ENCODE measurements at regions not wholly inside any gene's neighbourhood (a gene's known extent, or its start where the extent isn't known, plus 50 kb on each side); places are given as distances from the start of the nearest gene placed in this dataset.

- no peak for DNase-seq (ENCODE audit: low spot score)
- in situ Hi-C loops (cut with HindIII; ENCODE audit: low sequenced_read_pairs), result no loop called here
Observed at GRCh38 chr12:45582986-45583659, 146.4 kb upstream of the ARID2 start.

- in situ Hi-C loops (cut with HindIII; ENCODE audit: low sequenced_read_pairs), result no loop called here
- no peak for DNase-seq (ENCODE audit: low spot score)
Observed at GRCh38 chr12:45584336-45584735, 145.2 kb upstream of the ARID2 start.

- no peak for DNase-seq (ENCODE audit: low spot score)
- in situ Hi-C loops (cut with HindIII; ENCODE audit: low sequenced_read_pairs), result no loop called here
Observed at GRCh38 chr12:45585522-45586230, 143.8 kb upstream of the ARID2 start.

GRCh38 chr12:45586486-45586885 is 143.0 kb upstream of the ARID2 start:
- no peak for DNase-seq (ENCODE audit: low spot score)
- in situ Hi-C loops (cut with HindIII; ENCODE audit: low sequenced_read_pairs), result no loop called here

GRCh38 chr12:45587012-45587411 is 142.5 kb upstream of the ARID2 start:
- no peak for DNase-seq (ENCODE audit: low spot score)
- in situ Hi-C loops (cut with HindIII; ENCODE audit: low sequenced_read_pairs), result no loop called here

GRCh38 chr12:45587877-45588533 is 141.5 kb upstream of the ARID2 start:
- DNase-seq (ENCODE audit: low spot score), result no peak
- in situ Hi-C loops (cut with HindIII; ENCODE audit: low sequenced_read_pairs), result no loop called here

- in situ Hi-C loops (cut with HindIII; ENCODE audit: low sequenced_read_pairs), result no loop called here
- DNase-seq (ENCODE audit: low spot score), result no peak
Observed at GRCh38 chr12:45590646-45591045, 138.9 kb upstream of the ARID2 start.

GRCh38 chr12:45591635-45592034 is 137.9 kb upstream of the ARID2 start:
- DNase-seq (ENCODE audit: low spot score), result no peak
- in situ Hi-C loops (cut with HindIII; ENCODE audit: low sequenced_read_pairs), result no loop called here

GRCh38 chr12:45596366-45596765 is 133.1 kb upstream of the ARID2 start:
- in situ Hi-C loops (cut with HindIII; ENCODE audit: low sequenced_read_pairs), result no loop called here
- no peak for DNase-seq (ENCODE audit: low spot score)

GRCh38 chr12:45598336-45598735 is 131.2 kb upstream of the ARID2 start:
- no peak for DNase-seq (ENCODE audit: low spot score)
- in situ Hi-C loops (cut with HindIII; ENCODE audit: low sequenced_read_pairs), result no loop called here

GRCh38 chr12:45598761-45599160 is 130.7 kb upstream of the ARID2 start:
- no peak for DNase-seq (ENCODE audit: low spot score)
- in situ Hi-C loops (cut with HindIII; ENCODE audit: low sequenced_read_pairs), result no loop called here

- in situ Hi-C loops (cut with HindIII; ENCODE audit: low sequenced_read_pairs), result no loop called here
- no peak for DNase-seq (ENCODE audit: low spot score)
Observed at GRCh38 chr12:45599196-45599595, 130.3 kb upstream of the ARID2 start.

GRCh38 chr12:45601390-45601789 is 128.1 kb upstream of the ARID2 start:
- in situ Hi-C loops (cut with HindIII; ENCODE audit: low sequenced_read_pairs), result no loop called here
- no peak for DNase-seq (ENCODE audit: low spot score)

- no peak for DNase-seq (ENCODE audit: low spot score)
- in situ Hi-C loops (cut with HindIII; ENCODE audit: low sequenced_read_pairs), result no loop called here
Observed at GRCh38 chr12:45601888-45602287, 127.6 kb upstream of the ARID2 start.

- in situ Hi-C loops (cut with HindIII; ENCODE audit: low sequenced_read_pairs), result no loop called here
- DNase-seq (ENCODE audit: low spot score), result no peak
Observed at GRCh38 chr12:45605624-45606023, 123.9 kb upstream of the ARID2 start.

- DNase-seq (ENCODE audit: low spot score), result no peak
- in situ Hi-C loops (cut with HindIII; ENCODE audit: low sequenced_read_pairs), result no loop called here
Observed at GRCh38 chr12:45611061-45611460, 118.4 kb upstream of the ARID2 start.

GRCh38 chr12:45611495-45611894 is 118.0 kb upstream of the ARID2 start:
- no peak for DNase-seq (ENCODE audit: low spot score)

GRCh38 chr12:45612044-45612794 is 117.3 kb upstream of the ARID2 start:
- in situ Hi-C loops (cut with HindIII; ENCODE audit: low sequenced_read_pairs), result no loop called here
- no peak for DNase-seq (ENCODE audit: low spot score)

More at GRCh38 chr12:45611495-45611894, 118.0 kb upstream of the ARID2 start:
- in situ Hi-C loops (cut with HindIII; ENCODE audit: low sequenced_read_pairs), result no loop called here

GRCh38 chr12:45613296-45613695 is 116.2 kb upstream of the ARID2 start:
- DNase-seq (ENCODE audit: low spot score), result no peak
- in situ Hi-C loops (cut with HindIII; ENCODE audit: low sequenced_read_pairs), result no loop called here

- no peak for DNase-seq (ENCODE audit: low spot score)
- in situ Hi-C loops (cut with HindIII; ENCODE audit: low sequenced_read_pairs), result no loop called here
Observed at GRCh38 chr12:45613855-45614254, 115.7 kb upstream of the ARID2 start.

Measured in G401 (cell line).